ENCODE measurements at regions not wholly inside any gene's neighbourhood (a gene's known extent, or its start where the extent isn't known, plus 50 kb on each side); places are given as distances from the start of the nearest gene placed in this dataset.
"Not testable (repeated sequence)": the region's sequence is repeated elsewhere in the genome, so short reads cannot be mapped to it uniquely, and the experiment has no call there.

DNA sequence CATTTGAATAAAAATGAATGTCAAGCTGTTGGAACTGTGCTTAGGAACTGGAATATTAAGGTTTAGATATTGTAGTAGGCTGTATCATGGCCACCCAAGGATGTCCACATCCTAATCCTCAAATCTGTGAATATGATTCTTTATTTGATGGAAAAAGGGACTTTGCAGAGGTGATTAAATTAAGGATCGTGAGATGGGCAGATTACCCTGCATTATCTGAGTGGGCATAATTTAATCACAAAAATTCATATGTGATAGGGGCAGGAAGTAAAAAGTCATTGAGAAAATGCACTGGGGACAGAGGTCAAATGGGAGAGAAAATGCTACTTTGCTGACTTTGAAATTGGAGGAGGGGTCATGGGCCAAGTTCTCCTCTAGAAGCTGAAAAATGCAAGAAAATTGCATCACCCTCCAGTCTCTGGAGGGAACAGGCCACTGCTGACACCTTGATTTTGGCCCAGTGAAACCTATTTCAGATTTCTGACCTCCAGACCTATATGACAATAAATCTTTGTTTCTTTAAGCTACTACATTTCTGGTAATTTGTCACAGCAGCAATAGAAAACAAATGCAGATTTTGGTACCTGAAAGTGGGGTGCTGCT is 521.4 kb downstream of the PCDH7 start:
- no peak for ATAC-seq
- Mint-ChIP-seq H3K4me1 (no peaks in the 10 kb centered on the region), H3K27me3 (no peaks in the 10 kb centered on the region), H3K4me3 (no peak overlapping the region), H3K27ac (no peak overlapping the region), H3K9me3 (peaks cover 5 to 22% of the 10 kb centered on the region in 2 donors)
- DNase-seq = no peak

GRCh38 chr4:31246856-31247255 is 526.7 kb downstream of the PCDH7 start:
- Mint-ChIP-seq H3K4me3 (no peak overlapping the region), H3K27ac (no peak overlapping the region), H3K27me3 (no peaks in the 10 kb centered on the region), H3K4me1 (no peaks in the 10 kb centered on the region), H3K9me3 (peaks cover 8% of the 10 kb centered on the region in 2 donors)
- DNase-seq (no peak), ATAC-seq (no peak)

- Mint-ChIP-seq H3K4me1 (no peaks in the 10 kb centered on the region), H3K27ac (no peak overlapping the region), H3K27me3 (no peaks in the 10 kb centered on the region), H3K4me3 (no peak overlapping the region), H3K9me3 (peaks cover 11 to 24% of the 10 kb centered on the region in 2 donors)
- DNase-seq (no peak), ATAC-seq (no peak)
Measured at GRCh38 chr4:31259119-31259518, 539.0 kb downstream of the PCDH7 start.

GRCh38 chr4:31261632-31262031 is 541.5 kb downstream of the PCDH7 start:
- Mint-ChIP-seq H3K27ac (no peak overlapping the region), H3K27me3 (no peaks in the 10 kb centered on the region), H3K4me3 (no peak overlapping the region), H3K9me3 (peaks cover 10 to 24% of the 10 kb centered on the region in 2 donors), H3K4me1 (no peaks in the 10 kb centered on the region)
- DNase-seq = no peak
- ATAC-seq = no peak

GRCh38 chr4:31266094-31266493 is 545.9 kb downstream of the PCDH7 start:
- ATAC-seq, DNase-seq, H3K27ac Mint-ChIP-seq, H3K4me1 Mint-ChIP-seq, H3K4me3 Mint-ChIP-seq, H3K27me3 Mint-ChIP-seq: not testable (repeated sequence)
- peaks cover 10 to 13% of the 10 kb centered on the region in 2 donors for H3K9me3 Mint-ChIP-seq

DNA sequence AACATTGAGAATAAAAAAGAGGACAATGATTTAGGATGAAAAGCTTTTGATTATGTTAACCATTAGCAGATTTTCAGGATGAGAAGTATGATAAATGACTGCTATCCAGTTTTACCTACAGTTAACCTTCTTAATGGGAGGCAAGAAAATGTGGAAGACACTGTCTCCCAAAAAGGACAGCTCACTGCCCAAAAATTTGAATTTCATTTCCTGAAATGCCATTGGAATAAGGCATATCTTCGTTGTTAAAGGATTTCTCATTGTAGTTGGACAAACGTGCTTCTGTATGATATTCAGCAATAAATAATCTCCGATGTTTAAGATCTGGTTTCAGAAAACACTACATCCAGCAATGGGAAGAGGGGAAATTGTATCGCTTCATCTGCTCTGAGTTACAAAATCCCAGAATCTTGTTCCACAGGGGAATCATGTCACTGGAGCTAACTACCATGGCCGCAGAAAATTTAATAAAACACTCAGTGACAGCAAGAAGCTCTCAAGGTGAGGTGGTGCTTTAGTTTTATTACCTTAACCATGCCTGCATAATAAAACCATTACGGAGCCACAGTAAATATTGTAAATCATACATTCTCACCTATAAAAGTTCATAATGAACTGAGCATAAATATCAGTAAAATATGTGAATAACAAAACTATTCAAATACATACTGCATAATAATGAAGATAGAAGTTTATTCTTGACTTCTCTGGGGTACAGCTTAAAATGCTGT is 552.3 kb downstream of the PCDH7 start:
- Mint-ChIP-seq H3K4me3 (no peak overlapping the region), H3K9me3 (peaks cover 12 to 18% of the 10 kb centered on the region in 2 donors), H3K4me1 (no peaks in the 10 kb centered on the region), H3K27ac (no peak overlapping the region), H3K27me3 (no peaks in the 10 kb centered on the region)
- ATAC-seq = no peak
- no peak for DNase-seq

DNA sequence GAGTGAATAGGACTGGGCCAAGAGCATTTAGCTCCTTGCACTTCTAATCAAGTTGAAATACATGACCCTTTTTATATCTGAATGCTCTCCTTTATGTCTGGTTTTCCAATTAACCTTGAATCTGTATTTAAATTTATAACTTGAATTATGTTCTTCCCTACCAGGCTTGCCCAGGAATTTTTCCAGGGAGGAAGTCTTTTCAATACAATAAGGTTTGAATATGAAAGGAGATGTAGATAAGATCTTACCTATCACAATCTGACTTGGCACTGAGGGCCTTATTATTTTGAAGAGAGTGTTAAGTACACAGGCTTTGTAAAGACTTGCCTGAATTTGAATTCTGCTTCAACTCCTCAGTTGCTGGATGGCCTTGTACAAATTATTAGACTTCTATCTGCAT is 555.7 kb downstream of the PCDH7 start:
- no peaks in the 10 kb centered on the region for H3K4me1 Mint-ChIP-seq
- no peak for DNase-seq
- no peak overlapping the region for H3K4me3 Mint-ChIP-seq
- peaks cover 9 to 10% of the 10 kb centered on the region in 2 donors for H3K9me3 Mint-ChIP-seq
- no peak overlapping the region for H3K27ac Mint-ChIP-seq
- ATAC-seq = no peak
- H3K27me3 Mint-ChIP-seq = no peaks in the 10 kb centered on the region

- Mint-ChIP-seq H3K9me3 (peaks cover 0 to 13% of the 10 kb centered on the region in 2 donors), H3K27me3 (no peaks in the 10 kb centered on the region), H3K4me3 (no peak overlapping the region), H3K27ac (no peak overlapping the region), H3K4me1 (no peaks in the 10 kb centered on the region)
- DNase-seq = no peak
- no peak for ATAC-seq
Measured at GRCh38 chr4:31283679-31284078, 563.5 kb downstream of the PCDH7 start.

DNA sequence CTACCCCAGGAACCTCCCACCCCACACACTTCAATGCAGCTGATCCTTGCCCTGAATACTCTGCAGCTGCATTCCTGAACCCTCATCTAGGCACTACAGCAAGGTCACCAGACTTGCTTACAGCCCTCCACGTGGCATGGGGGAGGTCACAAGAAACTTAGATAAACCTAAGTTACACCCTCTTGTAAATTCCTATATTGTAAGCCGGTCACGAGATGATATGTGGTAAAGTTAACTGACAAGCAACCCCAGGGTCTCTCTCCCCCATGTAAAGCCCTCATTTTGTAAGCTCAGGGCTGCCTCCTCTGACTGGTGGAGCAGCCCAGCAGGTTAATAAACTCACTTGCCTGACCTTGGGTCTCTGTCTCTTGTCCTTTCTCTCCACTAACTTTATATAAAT is 570.7 kb downstream of the PCDH7 start:
- no peak overlapping the region for H3K4me3 Mint-ChIP-seq
- H3K4me1 Mint-ChIP-seq = no peaks in the 10 kb centered on the region
- no peak for DNase-seq
- no peak for ATAC-seq
- H3K9me3 Mint-ChIP-seq = peaks cover 19 to 21% of the 10 kb centered on the region in 2 donors
- no peaks in the 10 kb centered on the region for H3K27me3 Mint-ChIP-seq
- no peak overlapping the region for H3K27ac Mint-ChIP-seq

DNA sequence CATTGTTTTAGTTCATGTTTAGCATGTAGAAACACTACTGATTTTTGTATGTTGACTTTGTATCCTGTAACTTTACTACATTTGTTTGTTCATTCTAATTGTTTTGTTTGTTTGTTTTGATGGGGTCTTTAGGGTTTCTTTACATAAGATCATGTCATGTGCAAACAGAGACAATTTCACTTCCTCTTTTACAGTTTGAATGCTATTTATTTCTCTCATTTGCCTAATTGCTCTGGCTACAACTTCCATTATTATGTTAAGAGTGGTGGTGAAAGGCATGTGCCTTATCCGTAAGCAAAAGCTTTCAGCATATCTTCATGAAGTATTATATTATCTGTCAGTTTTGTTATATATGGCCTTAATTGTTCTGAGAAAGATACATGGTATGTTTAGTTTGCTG is 571.1 kb downstream of the PCDH7 start:
- Mint-ChIP-seq H3K4me3 (no peak overlapping the region), H3K4me1 (no peaks in the 10 kb centered on the region), H3K27me3 (no peaks in the 10 kb centered on the region)

GRCh38 chr4:31294655-31295480 is 574.7 kb downstream of the PCDH7 start:
- Mint-ChIP-seq H3K4me1 (no peaks in the 10 kb centered on the region), H3K27ac (no peak overlapping the region), H3K9me3 (peaks cover 19 to 21% of the 10 kb centered on the region in 2 donors), H3K4me3 (no peak overlapping the region), H3K27me3 (no peaks in the 10 kb centered on the region)
- ATAC-seq (no peak), DNase-seq (no peak)

More for the DNA sequence above, 571.1 kb downstream of the PCDH7 start:
- no peak for DNase-seq
- peaks cover 19 to 21% of the 10 kb centered on the region in 2 donors for H3K9me3 Mint-ChIP-seq
- no peak overlapping the region for H3K27ac Mint-ChIP-seq
- no peak for ATAC-seq

GRCh38 chr4:31298737-31299136 is 578.6 kb downstream of the PCDH7 start:
- ATAC-seq (no peak), DNase-seq (no peak)
- H3K4me1 Mint-ChIP-seq = no peaks in the 10 kb centered on the region
- H3K27me3 Mint-ChIP-seq = no peaks in the 10 kb centered on the region
- H3K27ac Mint-ChIP-seq = no peak overlapping the region
- H3K9me3 Mint-ChIP-seq = peaks cover 0 to 5% of the 10 kb centered on the region in 2 donors
- H3K4me3 Mint-ChIP-seq = no peak overlapping the region

- peaks cover 7 to 15% of the 10 kb centered on the region in 2 donors for H3K9me3 Mint-ChIP-seq
- H3K4me1 Mint-ChIP-seq = no peaks in the 10 kb centered on the region
- no peak overlapping the region for H3K4me3 Mint-ChIP-seq
- no peaks in the 10 kb centered on the region for H3K27me3 Mint-ChIP-seq
- no peak for ATAC-seq
- no peak for DNase-seq
- no peak overlapping the region for H3K27ac Mint-ChIP-seq
Measured at GRCh38 chr4:31307029-31307428, 586.9 kb downstream of the PCDH7 start.

- H3K9me3 Mint-ChIP-seq = peaks cover 4 to 6% of the 10 kb centered on the region in 2 donors
- DNase-seq (no peak), ATAC-seq (no peak)
- H3K4me1 Mint-ChIP-seq = no peaks in the 10 kb centered on the region
- no peaks in the 10 kb centered on the region for H3K27me3 Mint-ChIP-seq
- H3K4me3 Mint-ChIP-seq = no peak overlapping the region
- H3K27ac Mint-ChIP-seq = no peak overlapping the region
Measured at GRCh38 chr4:31324814-31325213, 604.6 kb downstream of the PCDH7 start.

DNA sequence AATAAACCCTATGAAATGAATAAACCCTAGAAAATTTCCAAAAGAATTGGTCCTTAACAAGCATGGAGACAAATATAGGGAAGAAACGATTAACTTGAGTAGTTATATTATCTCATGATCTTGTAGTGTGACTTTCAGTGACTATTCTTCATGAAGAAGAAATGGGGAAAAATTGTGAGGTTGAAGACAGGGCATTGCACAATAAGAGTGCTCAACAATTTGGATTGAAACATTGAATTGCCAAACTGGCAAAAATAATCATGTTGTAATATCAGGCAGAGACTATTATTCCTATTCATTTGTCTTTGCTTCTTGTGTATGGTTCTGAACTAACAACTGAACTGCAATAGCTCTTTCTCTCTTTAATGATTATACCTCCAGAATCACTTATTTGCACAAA is 605.1 kb downstream of the PCDH7 start:
- no peak for DNase-seq
- Mint-ChIP-seq H3K4me3 (no peak overlapping the region), H3K27ac (no peak overlapping the region), H3K4me1 (no peaks in the 10 kb centered on the region), H3K27me3 (no peaks in the 10 kb centered on the region), H3K9me3 (peaks cover 4 to 6% of the 10 kb centered on the region in 2 donors)
- ATAC-seq = no peak

DNA sequence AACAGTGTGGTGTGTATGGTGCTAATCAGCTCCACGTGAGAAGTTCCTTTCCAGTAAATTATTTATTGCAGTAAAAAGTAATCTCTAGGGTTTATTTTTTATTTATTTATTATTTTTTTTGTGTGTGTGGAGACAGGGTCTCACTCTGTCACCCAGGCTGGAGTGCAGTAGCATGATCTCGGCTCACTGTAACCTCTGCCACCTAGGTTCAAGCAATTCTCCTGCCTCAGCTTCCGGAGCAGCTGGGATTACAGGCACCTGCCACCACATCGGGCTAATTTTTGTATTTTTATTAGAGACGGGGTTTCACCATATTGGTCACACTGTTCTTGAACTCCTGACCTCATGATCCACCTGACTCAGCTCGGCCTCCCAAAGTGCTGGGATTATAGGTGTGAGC is 606.9 kb downstream of the PCDH7 start:
- no peak for ATAC-seq
- Mint-ChIP-seq H3K4me3 (no peak overlapping the region), H3K27ac (no peak overlapping the region), H3K9me3 (peaks cover 0 to 6% of the 10 kb centered on the region in 2 donors), H3K27me3 (no peaks in the 10 kb centered on the region), H3K4me1 (no peaks in the 10 kb centered on the region)
- no peak for DNase-seq

All from stimulated activated naive CD8-positive, alpha-beta T cell treated with anti-CD3 and anti-CD28 coated beads, Interleukin-15, amount 100 ng/mL, for 72 hours (primary cell).